NCI-H748 (cell line): ENCODE measurements at regions not wholly inside any gene's neighbourhood (a gene's known extent, or its start where the extent isn't known, plus 50 kb on each side); places are given as distances from the start of the nearest gene placed in this dataset.

Experiments
- DNase-seq: peaks from one replicate; lab custom pipeline; 2025; ENCODE audit not compliant: unreplicated experiment; lab: John Stamatoyannopoulos, UW

GRCh38 chr3:84835366-84835765, 123.4 kb upstream of the CADM2 start:
- no peak for DNase-seq

- DNase-seq = peak; percentile 98
Observed at GRCh38 chr3:84836961-84837360, 121.8 kb upstream of the CADM2 start.

- DNase-seq = no peak
Observed at GRCh38 chr3:84877092-84877491, 81.7 kb upstream of the CADM2 start.

- DNase-seq = no peak
Observed at GRCh38 chr3:84881288-84881687, 77.5 kb upstream of the CADM2 start.

GRCh38 chr3:84885199-84885882, 73.4 kb upstream of the CADM2 start:
- no peak for DNase-seq

- DNase-seq = no peak
Observed at GRCh38 chr3:84891851-84892250, 66.9 kb upstream of the CADM2 start.

GRCh38 chr3:84893211-84893610, 65.6 kb upstream of the CADM2 start:
- DNase-seq = peak; percentile 43

- DNase-seq = no peak
Observed at GRCh38 chr3:84904212-84904611, 54.6 kb upstream of the CADM2 start.

GRCh38 chr3:84904816-84905555, 53.8 kb upstream of the CADM2 start:
- peak; percentile 12 for DNase-seq

- no peak for DNase-seq
Observed at GRCh38 chr3:84905556-84905920, 53.3 kb upstream of the CADM2 start.

GRCh38 chr3:84906065-84906464, 52.7 kb upstream of the CADM2 start:
- DNase-seq = no peak
